ENCODE measurements at regions not wholly inside any gene's neighbourhood (a gene's known extent, or its start where the extent isn't known, plus 50 kb on each side); places are given as distances from the start of the nearest gene placed in this dataset.

- 11 to 17% methylated on average over 1 of the region's 1 CpG for WGBS, 2 donors (ENCODE audit: low coverage in 1 of 2)
- Histone ChIP-seq H3K27ac (no peak overlapping the region), H3K4me1 (peaks cover 0 to 12% (median 0%) of the 10 kb centered on the region in 3 donors), H3K36me3 (no peaks in the 10 kb centered on the region), H3K4me3 (no peak overlapping the region), H3K27me3 (no peaks in the 10 kb centered on the region), H3K9me3 (peaks cover 0 to 14% (median 0%) of the 10 kb centered on the region in 3 donors)
- ATAC-seq, result no peak
- TF ChIP-seq CTCF (IDR thresholded peaks at IDR 0.05) (no peak), EP300 (IDR thresholded peaks at IDR 0.05) (no peak), POLR2A (IDR thresholded peaks at IDR 0.05) (no peak), POLR2AphosphoS5 (IDR thresholded peaks at IDR 0.05) (no peak)
Observed at GRCh38 chr12:58306266-58307000, 365.1 kb downstream of the ATP23 start.

DNA sequence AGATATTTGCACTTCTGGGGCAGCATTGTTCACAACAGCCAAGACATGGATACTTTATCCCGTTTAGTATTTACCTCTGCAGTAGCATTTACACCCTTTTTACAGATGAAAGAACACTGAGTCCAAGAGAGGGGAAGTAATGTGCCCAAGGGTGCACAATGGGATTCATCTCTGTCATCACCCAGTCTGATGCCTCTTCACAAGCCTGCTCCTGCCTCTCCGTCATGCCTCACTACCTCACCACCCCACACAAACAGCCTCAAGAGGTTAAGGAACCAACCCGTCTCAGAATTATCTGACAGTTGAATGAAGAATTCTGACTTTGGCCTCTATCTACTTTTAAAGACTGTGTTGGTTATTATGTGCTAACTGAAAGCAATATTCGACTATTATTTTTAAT is 368.4 kb downstream of the ATP23 start:
- no peaks in the 10 kb centered on the region for H3K36me3 ChIP-seq
- H3K27me3 ChIP-seq, result no peaks in the 10 kb centered on the region
- no peak overlapping the region for H3K4me3 ChIP-seq
- no peak for ATAC-seq
- H3K4me1 ChIP-seq, result peaks cover 0 to 13% (median 0%) of the 10 kb centered on the region in 3 donors
- no peak overlapping the region for H3K27ac ChIP-seq
- WGBS, 2 donors (ENCODE audit: low coverage in 1 of 2), result 98 to 100% methylated on average over 3 to 4 of the region's 4 CpGs
- H3K9me3 ChIP-seq, result peaks cover 0 to 14% (median 0%) of the 10 kb centered on the region in 3 donors
- TF ChIP-seq POLR2AphosphoS5 (IDR thresholded peaks at IDR 0.05) (no peak), EP300 (IDR thresholded peaks at IDR 0.05) (no peak), POLR2A (IDR thresholded peaks at IDR 0.05) (no peak), CTCF (IDR thresholded peaks at IDR 0.05) (no peak)

- Histone ChIP-seq H3K27ac (peak overlapping the region in 1 of 4 donors; percentile 19), H3K9me3 (peaks cover 0 to 14% (median 0%) of the 10 kb centered on the region in 3 donors), H3K27me3 (no peaks in the 10 kb centered on the region), H3K4me3 (no peak overlapping the region), H3K36me3 (no peaks in the 10 kb centered on the region), H3K4me1 (peaks cover 0 to 13% (median 0%) of the 10 kb centered on the region in 3 donors)
- peak; percentile 41 for ATAC-seq
- TF ChIP-seq EP300 (IDR thresholded peaks at IDR 0.05), result no peak
- peak in 1 of 4 experiments; percentile 4 for TF ChIP-seq CTCF (IDR thresholded peaks at IDR 0.05)
- no peak for TF ChIP-seq POLR2A (IDR thresholded peaks at IDR 0.05)
- 81 to 88% methylated on average over 4 of the region's 4 CpGs for WGBS, 2 donors (ENCODE audit: low coverage in 1 of 2)
Observed at GRCh38 chr12:58310368-58310767, 369.0 kb downstream of the ATP23 start.

DNA sequence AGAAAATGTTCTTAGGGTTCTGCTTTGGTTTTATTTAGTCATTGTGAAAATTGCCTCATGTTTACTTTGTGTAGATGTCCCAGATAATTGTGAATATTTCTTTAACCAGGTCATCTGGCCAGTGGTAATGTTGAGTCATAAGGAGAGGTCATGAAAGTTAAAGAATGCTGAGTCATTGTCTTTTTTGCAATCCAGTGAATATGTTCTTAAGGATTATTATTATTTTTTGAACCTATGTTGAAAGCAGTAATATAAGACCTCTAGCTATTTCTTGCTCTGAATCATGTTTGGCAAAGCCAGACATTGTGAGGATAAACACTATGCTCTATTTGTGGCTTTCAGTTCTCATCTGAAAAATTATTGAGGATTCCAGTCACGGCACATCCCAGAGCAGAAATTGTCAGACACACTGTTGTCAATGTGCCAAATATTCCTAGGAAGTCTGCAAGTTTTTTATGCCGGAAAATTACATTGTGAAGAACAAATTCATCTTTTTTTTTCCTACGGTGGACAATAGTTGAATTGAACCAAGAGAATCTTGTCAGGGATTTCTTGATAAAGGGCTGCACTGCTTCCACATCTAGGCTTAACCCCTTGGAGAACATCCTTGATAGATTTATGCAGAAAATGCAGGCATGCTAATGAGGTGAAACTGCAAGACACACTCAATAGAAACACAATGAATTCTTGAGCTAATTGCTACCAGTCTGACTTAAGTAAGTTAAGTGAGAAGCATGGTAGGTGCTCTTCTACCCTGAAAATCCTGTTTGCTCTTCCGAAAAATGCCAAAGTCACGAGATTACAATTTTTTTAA is 369.6 kb downstream of the ATP23 start:
- TF ChIP-seq EP300 (IDR thresholded peaks at IDR 0.05), result no peak
- TF ChIP-seq POLR2AphosphoS5 (IDR thresholded peaks at IDR 0.05), result peak; percentile 89
- Histone ChIP-seq H3K9me3 (peaks cover 0 to 14% (median 0%) of the 10 kb centered on the region in 3 donors), H3K27ac (peak overlapping the region in 3 of 4 donors; percentile 5 to 50 (median 26)), H3K4me3 (no peak overlapping the region), H3K36me3 (no peaks in the 10 kb centered on the region), H3K27me3 (no peaks in the 10 kb centered on the region), H3K4me1 (peaks cover 0 to 13% (median 0%) of the 10 kb centered on the region in 3 donors)
- 41 to 43% methylated on average over 5 of the region's 5 CpGs for WGBS, 2 donors (ENCODE audit: low coverage in 1 of 2)
- ATAC-seq, result peak; percentile 90

DNA sequence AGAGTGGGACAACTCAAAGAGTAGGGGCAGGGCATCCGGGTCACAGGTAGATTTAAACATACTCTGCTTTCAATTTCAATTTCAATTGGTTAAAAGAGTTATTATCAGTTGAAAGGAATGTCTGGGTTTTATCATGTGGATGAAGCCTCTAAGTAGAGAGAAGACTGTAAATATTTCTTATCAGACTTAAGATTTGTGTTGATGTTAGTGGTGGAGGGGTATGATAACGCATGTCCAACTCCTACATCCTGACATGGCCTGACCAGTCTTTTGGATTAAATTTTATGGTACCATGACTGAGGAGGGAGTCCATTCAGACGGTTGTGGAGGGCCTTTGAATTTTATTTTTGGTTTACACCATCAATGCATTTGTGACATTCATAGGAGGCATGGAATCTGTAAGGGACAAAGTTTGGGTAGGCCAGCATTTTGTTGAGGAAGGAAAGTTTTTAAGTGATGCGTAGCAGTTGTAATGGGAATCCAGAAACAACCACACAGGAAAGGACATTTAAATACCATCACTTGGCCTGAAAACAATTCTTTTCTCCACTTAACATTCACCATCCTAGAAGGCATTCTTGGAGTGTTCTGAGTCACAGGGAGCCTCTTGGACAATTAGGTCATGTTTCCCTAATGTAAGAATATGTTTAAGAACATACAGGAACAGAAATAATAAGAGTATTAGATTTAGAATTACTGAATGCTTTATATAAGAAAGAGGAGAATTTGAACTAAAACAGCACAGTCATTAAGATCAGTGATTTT is 371.9 kb downstream of the ATP23 start:
- TF ChIP-seq POLR2A (IDR thresholded peaks at IDR 0.05), result no peak

More for the DNA sequence above, 371.9 kb downstream of the ATP23 start:
- no peaks in the 10 kb centered on the region for H3K27me3 ChIP-seq
- H3K4me1 ChIP-seq, result peaks cover 0 to 13% (median 0%) of the 10 kb centered on the region in 3 donors
- no peak overlapping the region for H3K27ac ChIP-seq
- no peaks in the 10 kb centered on the region for H3K36me3 ChIP-seq
- no peaks in the 10 kb centered on the region for H3K9me3 ChIP-seq
- ATAC-seq, result no peak
- 91 to 95% methylated on average over 3 to 4 of the region's 4 CpGs for WGBS, 2 donors (ENCODE audit: low coverage in 1 of 2)
- no peak overlapping the region for H3K4me3 ChIP-seq

Measured in gastroesophageal sphincter (tissue), 4 donors.